GM19372 (cell line): ENCODE measurements at regions not wholly inside any gene's neighbourhood (a gene's known extent, or its start where the extent isn't known, plus 50 kb on each side); places are given as distances from the start of the nearest gene placed in this dataset.

Experiments used
- ATAC-seq: cut with Tn5 transposase; IDR thresholded peaks from one replicate; pipeline ENCODE4 v1.9.1; 2021; ENCODE audit warnings: mild to moderate bottlenecking, low read depth, moderate library complexity; ENCODE audit not compliant: unreplicated experiment

GRCh38 chr18:68469049-68469625 lies 245.8 kb downstream of the TMX3 start:
- ATAC-seq, result no peak

GRCh38 chr18:68467957-68468356 lies 247.0 kb downstream of the TMX3 start:
- no peak for ATAC-seq

- ATAC-seq, result no peak
Measured at GRCh38 chr18:68467329-68467728, 247.6 kb downstream of the TMX3 start.

- ATAC-seq, result no peak
Measured at GRCh38 chr18:68466672-68467071, 248.2 kb downstream of the TMX3 start.

- ATAC-seq, result no peak
Measured at GRCh38 chr18:68462766-68463165, 252.1 kb downstream of the TMX3 start.

GRCh38 chr18:68462148-68462547 lies 252.8 kb downstream of the TMX3 start:
- ATAC-seq, result no peak

- ATAC-seq, result no peak
Measured at GRCh38 chr18:68461481-68462018, 253.4 kb downstream of the TMX3 start.

- ATAC-seq, result no peak
Measured at GRCh38 chr18:68459968-68460367, 254.9 kb downstream of the TMX3 start.

GRCh38 chr18:68456985-68457384 lies 257.9 kb downstream of the TMX3 start:
- no peak for ATAC-seq

GRCh38 chr18:68455229-68455603 lies 259.7 kb downstream of the TMX3 start:
- no peak for ATAC-seq

GRCh38 chr18:68454511-68455228 lies 260.2 kb downstream of the TMX3 start:
- no peak for ATAC-seq

- no peak for ATAC-seq
Measured at GRCh38 chr18:68449292-68449691, 265.6 kb downstream of the TMX3 start.

GRCh38 chr18:68448736-68449135 lies 266.2 kb downstream of the TMX3 start:
- ATAC-seq, result no peak

- no peak for ATAC-seq
Measured at GRCh38 chr18:68447286-68447685, 267.6 kb downstream of the TMX3 start.

GRCh38 chr18:68445668-68446426 lies 269.1 kb downstream of the TMX3 start:
- no peak for ATAC-seq

GRCh38 chr18:68445136-68445535 lies 269.8 kb downstream of the TMX3 start:
- no peak for ATAC-seq

GRCh38 chr18:68441241-68441640 lies 273.7 kb downstream of the TMX3 start:
- ATAC-seq, result no peak

- no peak for ATAC-seq
Measured at GRCh38 chr18:68440433-68440832, 274.5 kb downstream of the TMX3 start.

- no peak for ATAC-seq
Measured at GRCh38 chr18:68439642-68440041, 275.3 kb downstream of the TMX3 start.

GRCh38 chr18:68438983-68439382 lies 275.9 kb downstream of the TMX3 start:
- ATAC-seq, result no peak

- no peak for ATAC-seq
Measured at GRCh38 chr18:68438536-68438935, 276.4 kb downstream of the TMX3 start.
